Activated T-cell treated with anti-CD3 and anti-CD28 coated beads, Interleukin-2, amount 50 U/mL, for 72 hours (primary cell): ENCODE measurements at regions not wholly inside any gene's neighbourhood (a gene's known extent, or its start where the extent isn't known, plus 50 kb on each side); places are given as distances from the start of the nearest gene placed in this dataset.
"Not testable (repeated sequence)": the region's sequence is repeated elsewhere in the genome, so short reads cannot be mapped to it uniquely, and the experiment has no call there.

Source experiments
- ATAC-seq, 2 donors: fragments of 150-1000 bp; cut with Tn5 transposase; replicated peaks in 1 of 2; 2 replicates each; pipeline ENCODE4 v1.10.0; 2021; ENCODE audit warnings: moderate library complexity in 2 of 2, mild to moderate bottlenecking in 1 of 2
- DNase-seq, 2 donors: peaks; one replicate each; pipeline ENCODE4 v3.0.0; 2021 to 2022; ENCODE audit warnings: mixed read lengths in 1 of 2
- H3K27ac Mint-ChIP-seq: one replicate; pipeline ENCODE4 v1.8.0; 2022; ENCODE audit warnings: mild to moderate bottlenecking, moderate library complexity, mixed read lengths
- H3K27me3 Mint-ChIP-seq: one replicate; pipeline ENCODE4 v1.8.0; 2022; ENCODE audit warnings: low read depth, mixed read lengths
- H3K36me3 Mint-ChIP-seq, 2 donors: one replicate each; pipeline ENCODE4 v1.8.0; 2022; ENCODE audit warnings: mixed read lengths in 2 of 2, mild to moderate bottlenecking in 1 of 2; ENCODE audit not compliant: insufficient read depth in 2 of 2
- H3K4me1 Mint-ChIP-seq: one replicate; pipeline ENCODE4 v1.8.0; 2022; ENCODE audit warnings: low read depth, mixed read lengths
- H3K4me3 Mint-ChIP-seq, 2 donors: one replicate each; pipeline ENCODE4 v1.8.0; 2022; ENCODE audit warnings: mild to moderate bottlenecking in 2 of 2, mixed read lengths in 2 of 2, moderate library complexity in 2 of 2
- H3K9me3 Mint-ChIP-seq, 2 donors: one replicate each; pipeline ENCODE4 v1.8.0; 2022; ENCODE audit warnings: mixed read lengths in 2 of 2

DNA sequence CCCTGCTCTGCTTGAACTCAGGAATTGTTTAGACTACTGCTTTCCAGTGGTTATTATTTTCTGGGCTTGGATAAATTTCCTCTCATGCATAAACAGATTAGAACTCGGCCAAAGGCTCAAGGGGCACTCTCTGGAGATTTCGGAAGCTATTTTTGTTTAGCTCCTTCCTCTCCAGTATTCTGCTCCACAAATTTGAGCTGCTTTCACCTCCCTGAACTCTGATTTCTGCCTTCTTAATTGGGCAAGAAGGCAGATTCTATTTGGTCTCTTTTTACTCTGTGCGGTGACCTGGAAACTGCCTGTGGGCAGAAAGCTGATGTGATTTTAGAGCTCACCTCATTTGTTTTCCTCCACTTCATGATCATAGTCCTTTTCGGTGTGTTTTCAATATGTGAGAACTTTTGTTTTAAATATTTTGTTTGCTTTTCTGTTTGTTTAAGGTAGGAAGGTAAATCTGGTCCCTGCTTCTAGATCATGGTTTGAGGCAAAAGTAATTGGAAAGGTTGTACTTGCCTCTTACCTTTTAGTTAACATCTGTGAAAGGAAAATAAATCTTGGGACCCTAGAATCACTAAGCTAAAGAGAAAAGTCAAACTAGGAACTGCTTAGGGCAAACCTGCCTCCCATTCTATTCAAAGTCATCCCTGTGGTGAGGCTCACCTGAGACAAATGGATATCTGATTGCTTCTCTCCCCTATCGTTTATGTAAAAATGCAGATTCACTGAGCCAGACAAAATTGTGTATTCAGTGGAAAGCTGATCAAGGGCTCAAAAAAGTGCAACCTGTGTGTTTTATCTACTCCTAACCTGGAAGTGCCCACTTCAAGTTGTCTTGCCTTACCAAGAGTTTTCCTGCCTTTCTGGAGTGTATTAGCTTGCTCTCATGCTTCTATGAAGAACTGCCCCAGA is 714.7 kb upstream of the PCDH20 start:
- Mint-ChIP-seq H3K9me3 (peaks cover 5 to 6% of the 10 kb centered on the region in 2 donors), H3K4me3 (no peak overlapping the region), H3K27me3 (no peaks in the 10 kb centered on the region), H3K36me3 (no peaks in the 10 kb centered on the region), H3K27ac (no peak overlapping the region), H3K4me1 (no peaks in the 10 kb centered on the region)
- no peak for DNase-seq
- no peak for ATAC-seq

DNA sequence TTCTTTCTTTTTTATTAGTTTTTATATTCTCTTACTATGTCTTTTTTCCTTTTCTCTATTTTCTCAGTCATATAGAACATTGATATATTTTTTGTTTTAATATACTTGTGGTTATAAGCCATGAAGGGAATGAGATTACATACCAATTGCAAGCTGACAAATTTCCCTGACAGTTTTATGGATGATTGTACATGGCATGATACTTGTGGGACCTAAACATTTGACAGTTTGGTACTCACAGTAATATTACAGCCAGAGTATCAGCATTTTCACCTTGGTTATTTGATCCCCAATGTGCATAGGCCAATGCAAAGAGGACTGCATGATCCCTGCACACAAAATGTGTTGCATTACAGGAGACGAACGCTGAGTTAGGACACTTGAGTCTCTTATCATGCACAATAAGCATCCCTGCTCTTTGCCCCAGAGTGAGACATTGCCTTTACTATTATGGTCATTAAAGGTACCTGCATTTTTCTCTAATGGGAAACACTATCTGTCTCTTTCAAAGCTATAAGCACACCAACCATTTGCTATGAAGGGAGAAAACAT is 713.4 kb upstream of the PCDH20 start:
- no peak for DNase-seq
- Mint-ChIP-seq H3K4me3 (no peak overlapping the region), H3K27ac (no peak overlapping the region)

DNA sequence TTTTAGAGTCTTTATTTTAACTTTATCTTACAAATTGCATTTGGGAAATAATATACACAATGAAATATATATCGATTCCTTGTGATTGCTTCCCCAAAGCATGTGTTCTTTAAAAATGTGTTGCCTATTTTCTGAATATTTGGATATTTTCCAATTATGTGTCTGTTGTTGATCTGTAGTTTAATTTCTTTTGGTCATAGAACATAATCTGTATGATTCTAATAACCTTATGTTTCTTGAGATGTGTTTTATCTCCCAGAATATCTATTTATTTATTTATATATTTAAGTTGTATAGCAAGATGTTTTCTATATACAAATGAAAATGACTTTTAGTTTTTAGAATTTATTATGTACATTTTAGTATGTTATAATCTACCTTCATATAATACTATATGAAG is 710.8 kb upstream of the PCDH20 start:
- no peak overlapping the region for H3K4me3 Mint-ChIP-seq
- no peaks in the 10 kb centered on the region for H3K27me3 Mint-ChIP-seq
- H3K4me1 Mint-ChIP-seq: no peaks in the 10 kb centered on the region
- no peak for DNase-seq
- H3K36me3 Mint-ChIP-seq: no peaks in the 10 kb centered on the region
- H3K27ac Mint-ChIP-seq: no peak overlapping the region
- no peak for ATAC-seq
- H3K9me3 Mint-ChIP-seq: peaks cover 0 to 3% of the 10 kb centered on the region in 2 donors

More for the DNA sequence above, 713.4 kb upstream of the PCDH20 start:
- Mint-ChIP-seq H3K9me3 (peaks cover 5 to 6% of the 10 kb centered on the region in 2 donors), H3K36me3 (no peaks in the 10 kb centered on the region), H3K27me3 (no peaks in the 10 kb centered on the region), H3K4me1 (no peaks in the 10 kb centered on the region)
- no peak for ATAC-seq

DNA sequence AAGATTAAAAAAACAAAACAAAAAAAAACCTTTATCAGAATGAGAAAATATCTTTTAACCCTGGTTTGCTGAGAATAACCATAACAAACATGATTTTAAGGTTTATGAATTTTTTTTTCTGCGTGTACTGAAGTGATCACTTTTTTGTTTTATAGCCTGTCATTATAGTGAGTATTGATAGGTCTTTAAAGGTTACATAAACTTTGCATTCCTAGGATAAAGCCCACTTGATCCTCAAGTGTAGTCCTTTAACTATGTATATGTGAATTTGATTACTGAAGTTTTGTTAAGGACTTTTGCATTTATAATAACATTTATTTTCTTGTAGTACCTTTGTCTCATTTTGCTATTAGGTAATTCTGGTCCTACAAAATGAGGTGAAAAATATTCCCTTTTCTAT is 709.8 kb upstream of the PCDH20 start:
- Mint-ChIP-seq H3K27ac (no peak overlapping the region), H3K4me3 (no peak overlapping the region), H3K4me1 (no peaks in the 10 kb centered on the region), H3K36me3 (no peaks in the 10 kb centered on the region), H3K27me3 (no peaks in the 10 kb centered on the region), H3K9me3 (peaks cover 0 to 1% of the 10 kb centered on the region in 2 donors)
- ATAC-seq: no peak
- DNase-seq: no peak

DNA sequence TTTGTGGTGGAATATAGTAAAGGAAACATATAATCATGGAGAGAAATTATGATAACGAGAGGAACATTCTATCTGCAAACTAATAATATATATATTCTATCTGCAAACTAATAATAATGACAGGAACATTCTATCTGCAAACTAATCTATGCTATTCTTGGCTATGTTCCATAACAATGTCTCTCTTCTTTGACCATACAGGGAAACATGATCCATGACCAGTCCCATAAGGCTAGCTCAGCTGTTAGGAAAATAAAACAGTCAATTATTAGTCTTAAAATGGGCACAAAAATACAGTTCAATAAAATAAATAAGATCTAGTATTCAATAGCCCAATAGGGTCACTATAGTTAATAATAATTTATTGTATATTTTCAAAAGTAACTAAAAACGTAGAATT is 707.8 kb upstream of the PCDH20 start:
- H3K36me3 Mint-ChIP-seq: peaks cover 0 to 1% of the 10 kb centered on the region in 2 donors
- peaks cover 0 to 1% of the 10 kb centered on the region in 2 donors for H3K9me3 Mint-ChIP-seq
- no peak for ATAC-seq
- H3K4me1 Mint-ChIP-seq: no peaks in the 10 kb centered on the region
- H3K27me3 Mint-ChIP-seq: no peaks in the 10 kb centered on the region
- no peak for DNase-seq
- no peak overlapping the region for H3K27ac Mint-ChIP-seq
- H3K4me3 Mint-ChIP-seq: no peak overlapping the region

DNA sequence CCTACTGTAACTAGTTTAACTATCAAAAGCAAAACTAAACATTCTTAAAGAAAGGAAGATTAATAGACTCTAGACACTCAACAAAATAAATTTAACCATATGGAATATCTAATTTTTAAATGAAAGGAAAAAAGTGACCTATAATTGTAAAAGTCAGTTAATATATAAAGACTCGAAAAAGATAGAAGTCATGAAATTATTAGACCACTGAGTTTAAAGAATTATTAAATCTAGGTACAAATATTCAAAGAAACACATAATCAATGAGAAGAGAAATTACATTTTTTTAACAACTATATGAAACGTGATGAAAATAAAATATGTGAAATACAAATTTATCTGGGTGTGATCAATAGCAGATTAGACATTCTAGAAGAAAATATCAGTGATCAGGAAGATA is 706.8 kb upstream of the PCDH20 start:
- H3K4me1 Mint-ChIP-seq: no peaks in the 10 kb centered on the region

DNA sequence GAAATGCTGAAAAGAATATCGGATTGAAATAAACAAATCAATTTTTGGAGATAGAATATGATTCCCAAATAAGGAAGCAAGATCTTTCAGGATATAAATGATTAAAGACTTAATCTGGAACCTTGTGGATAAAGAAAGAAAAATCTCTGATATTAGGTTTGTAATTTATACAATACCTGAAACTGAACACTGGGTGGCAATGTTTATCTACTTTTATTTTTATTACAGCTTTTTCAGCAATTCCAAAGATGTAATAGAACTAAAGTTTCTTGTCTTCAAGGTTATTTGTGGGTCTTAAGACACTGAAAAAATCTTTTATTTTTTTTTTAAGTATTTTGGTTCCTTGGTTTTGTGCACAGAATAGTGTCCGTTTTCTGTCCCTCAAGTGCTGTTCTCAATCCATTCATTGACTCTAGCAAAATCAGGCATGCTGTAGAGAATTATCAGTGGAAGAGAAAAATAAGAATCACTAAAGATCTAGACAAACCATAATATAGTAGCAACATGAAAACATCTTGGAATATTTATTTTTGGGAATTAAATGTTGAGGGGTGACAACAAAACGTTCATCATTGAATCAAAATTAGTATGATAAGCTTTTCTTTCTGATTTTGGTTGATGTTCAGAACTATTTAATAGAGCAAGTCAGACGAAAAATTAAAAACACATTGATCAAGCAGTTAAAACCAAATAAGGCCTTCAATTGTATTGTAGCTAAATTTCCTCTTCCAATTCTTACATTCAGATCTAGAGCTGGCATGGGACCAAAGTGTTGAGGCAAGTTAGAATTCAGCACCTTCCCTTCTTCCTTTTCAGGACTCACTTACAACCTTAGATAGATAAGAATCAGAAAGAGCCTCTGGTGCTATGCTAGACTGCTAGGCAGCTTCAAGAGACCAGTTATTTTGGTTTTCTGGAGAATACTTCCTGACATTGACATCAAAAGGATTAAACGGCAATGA is 704.4 kb upstream of the PCDH20 start:
- Mint-ChIP-seq H3K4me3 (no peak overlapping the region), H3K36me3 (peaks cover 0 to 1% of the 10 kb centered on the region in 2 donors), H3K27ac (no peak overlapping the region), H3K9me3 (peaks cover 0 to 1% of the 10 kb centered on the region in 2 donors), H3K4me1 (no peaks in the 10 kb centered on the region), H3K27me3 (no peaks in the 10 kb centered on the region)
- ATAC-seq: no peak
- no peak for DNase-seq

More for the DNA sequence above, 706.8 kb upstream of the PCDH20 start:
- no peak overlapping the region for H3K4me3 Mint-ChIP-seq
- peaks cover 0 to 1% of the 10 kb centered on the region in 2 donors for H3K36me3 Mint-ChIP-seq
- no peaks in the 10 kb centered on the region for H3K27me3 Mint-ChIP-seq
- peaks cover 0 to 1% of the 10 kb centered on the region in 2 donors for H3K9me3 Mint-ChIP-seq
- H3K27ac Mint-ChIP-seq: no peak overlapping the region
- DNase-seq (no peak), ATAC-seq (no peak)

DNA sequence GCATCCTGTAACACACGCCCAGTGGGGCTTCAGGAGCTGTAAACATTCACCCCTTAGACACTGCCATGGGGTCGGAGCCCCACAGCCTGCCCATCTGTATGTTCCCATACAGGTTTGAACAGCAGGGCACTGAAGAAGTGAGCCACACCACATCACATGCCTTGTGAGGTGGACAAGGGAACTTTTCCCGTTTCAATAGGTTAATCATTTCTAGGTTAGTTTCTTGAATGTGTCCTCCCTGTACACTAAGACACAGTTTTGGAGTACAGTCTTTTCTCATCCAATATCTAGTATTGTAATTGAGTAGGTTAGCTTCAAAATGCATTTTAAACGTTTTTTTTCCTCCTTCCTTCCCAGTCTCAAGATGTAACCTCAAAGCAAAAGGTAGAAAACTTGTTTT is 700.2 kb upstream of the PCDH20 start:
- Mint-ChIP-seq H3K4me3 (no peak overlapping the region), H3K27ac (no peak overlapping the region)

DNA sequence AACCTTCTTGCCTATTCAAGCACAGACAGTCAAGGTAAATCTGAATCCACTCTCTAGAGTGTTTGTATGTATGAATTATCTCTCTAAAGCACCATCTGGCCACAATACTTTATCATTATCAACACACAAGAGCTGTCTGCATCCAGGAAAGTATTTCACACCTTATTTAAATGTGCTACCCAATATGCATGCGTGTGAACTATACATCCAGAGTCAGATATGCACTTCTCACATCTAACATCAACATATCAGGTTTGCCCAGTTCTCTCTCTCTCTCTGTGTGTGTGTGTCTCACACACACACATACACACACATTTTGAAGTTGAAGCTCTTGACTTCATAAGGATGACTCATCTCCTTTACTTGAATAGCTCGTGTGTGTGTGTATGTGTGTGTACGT is 697.5 kb upstream of the PCDH20 start:
- no peaks in the 10 kb centered on the region for H3K27me3 Mint-ChIP-seq
- no peak overlapping the region for H3K27ac Mint-ChIP-seq
- H3K4me1 Mint-ChIP-seq: no peaks in the 10 kb centered on the region
- no peaks in the 10 kb centered on the region for H3K36me3 Mint-ChIP-seq
- no peak overlapping the region for H3K4me3 Mint-ChIP-seq
- ATAC-seq (no peak), DNase-seq (no peak)
- H3K9me3 Mint-ChIP-seq: no peaks in the 10 kb centered on the region

More for the DNA sequence above, 700.2 kb upstream of the PCDH20 start:
- Mint-ChIP-seq H3K9me3 (no peaks in the 10 kb centered on the region), H3K36me3 (peaks cover 0 to 1% of the 10 kb centered on the region in 2 donors), H3K4me1 (no peaks in the 10 kb centered on the region), H3K27me3 (no peaks in the 10 kb centered on the region)
- DNase-seq: no peak
- no peak for ATAC-seq

DNA sequence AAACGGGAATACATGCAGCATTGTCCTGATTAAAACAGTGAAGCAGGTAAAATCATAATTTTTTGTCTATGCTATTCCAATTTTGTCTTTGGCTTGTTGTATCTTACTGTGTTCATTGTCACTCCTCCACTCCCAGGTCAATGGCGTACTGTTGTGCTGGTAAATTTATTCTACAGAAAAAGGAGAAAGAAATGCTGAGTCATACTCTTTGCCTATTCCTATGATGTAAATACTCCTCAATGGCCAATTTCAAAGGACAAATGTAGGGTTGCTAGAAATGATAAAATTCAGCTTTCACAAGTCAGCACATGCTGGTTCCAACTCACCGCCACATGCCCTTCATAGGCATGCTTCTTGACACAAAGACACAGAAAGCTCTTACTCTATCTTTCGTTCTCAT is 694.4 kb upstream of the PCDH20 start:
- H3K36me3 Mint-ChIP-seq: no peaks in the 10 kb centered on the region
- no peak overlapping the region for H3K27ac Mint-ChIP-seq
- no peak overlapping the region for H3K4me3 Mint-ChIP-seq
- DNase-seq (no peak), ATAC-seq (no peak)
- H3K27me3 Mint-ChIP-seq: no peaks in the 10 kb centered on the region
- H3K4me1 Mint-ChIP-seq: no peaks in the 10 kb centered on the region
- no peaks in the 10 kb centered on the region for H3K9me3 Mint-ChIP-seq

DNA sequence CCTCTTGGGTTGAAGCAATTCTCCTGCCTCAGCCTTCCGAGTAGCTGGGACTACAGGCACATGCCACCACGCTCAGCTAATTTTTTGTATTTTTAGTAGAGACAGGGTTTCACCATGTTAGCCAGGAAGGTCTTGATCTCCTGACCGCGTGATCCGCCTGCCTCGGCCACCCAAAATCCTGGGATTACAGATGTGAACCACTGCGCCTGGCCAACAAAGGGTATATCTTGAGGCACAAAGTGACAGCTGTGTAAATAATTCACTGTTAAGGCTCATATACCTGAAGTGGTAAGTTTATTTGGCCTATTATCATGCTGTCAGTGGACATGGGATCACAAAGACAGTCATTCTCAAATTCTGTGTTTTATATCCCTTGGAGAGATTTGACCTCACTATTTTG is 688.5 kb upstream of the PCDH20 start:
- not testable (repeated sequence) for H3K4me1 Mint-ChIP-seq, H3K36me3 Mint-ChIP-seq, H3K27me3 Mint-ChIP-seq, H3K27ac Mint-ChIP-seq, H3K9me3 Mint-ChIP-seq, DNase-seq, H3K4me3 Mint-ChIP-seq, ATAC-seq

DNA sequence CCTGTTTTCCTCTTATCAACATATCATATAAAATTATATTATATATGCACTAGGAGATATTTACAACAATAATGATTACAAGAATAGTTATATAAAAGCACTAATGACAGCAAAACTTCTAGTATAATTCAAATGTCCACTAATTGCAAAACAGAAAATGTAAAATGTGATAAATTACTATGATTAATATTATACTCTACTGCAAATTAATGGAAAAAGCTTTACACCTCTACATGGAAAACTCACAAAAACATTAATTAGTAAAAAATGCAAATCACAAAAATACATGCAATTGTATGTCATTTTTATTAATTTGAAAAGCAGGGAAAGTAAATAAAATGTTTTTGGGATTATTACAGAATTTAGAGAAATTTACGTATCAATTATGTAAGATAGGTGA is 681.0 kb upstream of the PCDH20 start:
- ATAC-seq: no peak
- Mint-ChIP-seq H3K9me3 (peaks cover 2 to 5% of the 10 kb centered on the region in 2 donors), H3K4me3 (no peak overlapping the region), H3K27me3 (no peaks in the 10 kb centered on the region), H3K36me3 (peaks cover 0 to 4% of the 10 kb centered on the region in 2 donors), H3K27ac (no peak overlapping the region), H3K4me1 (no peaks in the 10 kb centered on the region)
- no peak for DNase-seq

DNA sequence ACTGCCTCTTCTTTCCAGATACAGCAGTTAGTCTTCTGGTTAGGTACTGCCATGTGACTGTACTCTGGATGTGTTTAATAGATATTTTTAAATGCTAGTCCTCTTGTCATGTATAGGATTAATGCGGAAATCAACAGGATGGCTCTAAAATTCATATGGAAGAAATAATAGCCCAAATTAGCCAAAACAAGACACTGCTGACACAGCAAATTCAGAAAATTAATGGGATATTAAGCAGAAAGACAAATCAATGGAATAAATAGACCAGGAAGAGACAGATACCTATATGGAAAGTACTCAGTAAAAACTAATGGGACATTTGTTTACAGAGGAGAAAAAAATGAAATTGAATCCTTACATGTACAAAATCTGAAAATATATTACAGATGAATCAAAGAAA is 679.3 kb upstream of the PCDH20 start:
- peaks cover 0 to 4% of the 10 kb centered on the region in 2 donors for H3K36me3 Mint-ChIP-seq
- no peak overlapping the region for H3K27ac Mint-ChIP-seq
- ATAC-seq (no peak), DNase-seq (no peak)
- H3K9me3 Mint-ChIP-seq: peaks cover 2 to 5% of the 10 kb centered on the region in 2 donors
- H3K4me1 Mint-ChIP-seq: no peaks in the 10 kb centered on the region
- no peaks in the 10 kb centered on the region for H3K27me3 Mint-ChIP-seq
- H3K4me3 Mint-ChIP-seq: no peak overlapping the region
